Cardiac muscle cell (in vitro differentiated cells and primary cell): ENCODE measurements at regions not wholly inside any gene's neighbourhood (a gene's known extent, or its start where the extent isn't known, plus 50 kb on each side); places are given as distances from the start of the nearest gene placed in this dataset.

Experiments
- DNase-seq, 2 donors: peaks; one replicate each; pipeline versions ENCODE4 v3.0.0 to v3.0.0-alpha.2; 2010 to 2017; ENCODE audit warnings: low read depth in 1 of 2, low spot score in 1 of 2
- H3K27ac ChIP-seq: fragments of 200-600 bp; sonication (generic); 2 replicates; pipeline ENCODE4 v1.5.1; 2016
- H3K27me3 ChIP-seq: fragments of 200-600 bp; sonication (generic); 2 replicates; pipeline ENCODE4 v1.6.0; 2016; ENCODE audit warnings: control low read depth
- H3K36me3 ChIP-seq: fragments of 200-600 bp; sonication (generic); 2 replicates; pipeline ENCODE4 v1.5.1; 2016; ENCODE audit warnings: control low read depth
- H3K4me1 ChIP-seq: fragments of 200-600 bp; sonication (generic); 2 replicates; pipeline ENCODE4 v1.8.1; 2017; ENCODE audit warnings: low read depth, mild to moderate bottlenecking, mixed run types
- H3K4me3 ChIP-seq: fragments of 200-600 bp; sonication (generic); 2 replicates; pipeline ENCODE4 v1.5.1; 2016; ENCODE audit warnings: mild to moderate bottlenecking
- H3K9me3 ChIP-seq: fragments of 200-600 bp; sonication (generic); 2 replicates; pipeline ENCODE4 v1.5.1; 2017; ENCODE audit warnings: low read depth, mild to moderate bottlenecking, control low read depth
- CTCF ChIP-seq: IDR thresholded peaks from 2 replicates; pipeline ENCODE4 v1.5.1; 2012; ENCODE audit warnings: low read depth, mild to moderate bottlenecking, low read length

DNA sequence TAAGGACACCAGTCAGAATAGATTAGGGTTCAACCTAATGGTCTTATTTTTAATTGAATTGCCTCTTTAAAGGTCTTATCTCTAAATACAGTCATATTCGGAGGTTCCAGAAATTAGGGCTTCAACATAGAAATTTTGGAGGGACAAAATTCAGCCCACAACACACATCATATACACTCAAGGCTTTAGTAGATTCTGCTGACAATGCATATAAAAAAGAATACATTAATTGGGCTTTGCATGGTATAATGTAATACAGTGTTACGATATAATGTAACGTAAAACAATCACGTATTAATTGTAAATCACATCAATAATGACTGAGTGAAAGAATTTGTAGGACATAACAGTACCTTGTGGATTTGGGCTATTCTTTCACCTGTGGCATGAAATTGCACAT lies 787.8 kb downstream of the STIM2 start:
- H3K9me3 ChIP-seq, result no peaks in the 10 kb centered on the region
- H3K27ac ChIP-seq, result no peak overlapping the region

DNA sequence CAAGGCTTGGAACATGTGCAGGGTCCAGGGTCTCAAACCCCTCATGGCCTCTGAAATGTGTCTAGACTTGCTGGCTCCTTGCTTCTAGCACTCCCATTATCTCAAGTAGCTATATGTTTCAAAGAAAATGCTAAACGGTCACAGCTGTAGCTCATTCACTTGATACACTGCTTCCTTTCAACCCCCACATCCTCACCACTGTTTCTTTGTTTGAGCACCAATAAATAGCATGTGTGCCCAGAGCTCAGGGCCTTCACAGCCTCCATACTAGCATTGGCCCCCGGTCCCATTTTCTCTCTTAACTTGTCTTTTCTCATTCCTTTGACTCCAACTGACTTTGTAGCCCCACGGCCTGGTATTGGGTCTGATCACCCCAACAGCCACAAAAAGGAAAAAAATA lies 801.8 kb downstream of the STIM2 start:
- DNase-seq, result peak in 1 of 2 donors; percentile 24
- TF ChIP-seq CTCF, result no peak
- Histone ChIP-seq H3K4me1 (no peaks in the 10 kb centered on the region), H3K4me3 (no peak overlapping the region), H3K27ac (no peak overlapping the region), H3K36me3 (no peaks in the 10 kb centered on the region), H3K27me3 (no peaks in the 10 kb centered on the region), H3K9me3 (no peaks in the 10 kb centered on the region)

More for the DNA sequence above, 787.8 kb downstream of the STIM2 start:
- DNase-seq, result no peak
- Histone ChIP-seq H3K4me3 (no peak overlapping the region), H3K36me3 (no peaks in the 10 kb centered on the region), H3K27me3 (no peaks in the 10 kb centered on the region), H3K4me1 (no peaks in the 10 kb centered on the region)
- no peak for TF ChIP-seq CTCF

DNA sequence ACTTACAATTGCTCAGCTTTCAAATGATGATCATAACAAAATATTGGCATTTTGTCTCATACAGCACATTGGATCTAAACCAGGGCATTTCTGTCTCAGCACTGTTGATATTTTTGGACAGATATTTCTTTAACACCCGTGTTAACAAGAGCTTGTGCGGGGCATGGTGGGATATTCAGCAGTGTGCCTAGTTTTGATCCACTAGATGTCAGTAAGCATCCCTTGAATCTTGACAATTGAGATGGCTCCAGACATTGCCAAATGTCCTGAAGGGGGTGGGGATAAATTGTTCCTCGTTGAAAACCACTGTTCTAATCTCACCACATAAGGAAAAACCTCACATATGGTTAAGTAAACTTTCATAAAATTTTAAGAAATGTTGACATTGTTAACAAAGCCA lies 806.3 kb downstream of the STIM2 start:
- H3K4me3 ChIP-seq, result no peak overlapping the region
- H3K36me3 ChIP-seq, result no peaks in the 10 kb centered on the region
- no peaks in the 10 kb centered on the region for H3K9me3 ChIP-seq
- no peak for TF ChIP-seq CTCF
- H3K4me1 ChIP-seq, result peaks cover 14% of the 10 kb centered on the region
- no peak overlapping the region for H3K27ac ChIP-seq
- DNase-seq, result no peak
- no peaks in the 10 kb centered on the region for H3K27me3 ChIP-seq

- Histone ChIP-seq H3K27me3 (no peaks in the 10 kb centered on the region), H3K36me3 (no peaks in the 10 kb centered on the region), H3K4me3 (no peak overlapping the region), H3K27ac (no peak overlapping the region), H3K9me3 (no peaks in the 10 kb centered on the region), H3K4me1 (peaks cover 14% of the 10 kb centered on the region)
- no peak for TF ChIP-seq CTCF
- DNase-seq, result no peak
Measured at GRCh38 chr4:27668001-27668400, 807.4 kb downstream of the STIM2 start.

- Histone ChIP-seq H3K27ac (no peak overlapping the region), H3K4me3 (no peak overlapping the region), H3K4me1 (no peaks in the 10 kb centered on the region), H3K27me3 (peaks cover 2% of the 10 kb centered on the region), H3K36me3 (no peaks in the 10 kb centered on the region), H3K9me3 (no peaks in the 10 kb centered on the region)
- no peak for DNase-seq
- TF ChIP-seq CTCF, result no peak
Measured at GRCh38 chr4:27678027-27678426, 817.4 kb downstream of the STIM2 start.

DNA sequence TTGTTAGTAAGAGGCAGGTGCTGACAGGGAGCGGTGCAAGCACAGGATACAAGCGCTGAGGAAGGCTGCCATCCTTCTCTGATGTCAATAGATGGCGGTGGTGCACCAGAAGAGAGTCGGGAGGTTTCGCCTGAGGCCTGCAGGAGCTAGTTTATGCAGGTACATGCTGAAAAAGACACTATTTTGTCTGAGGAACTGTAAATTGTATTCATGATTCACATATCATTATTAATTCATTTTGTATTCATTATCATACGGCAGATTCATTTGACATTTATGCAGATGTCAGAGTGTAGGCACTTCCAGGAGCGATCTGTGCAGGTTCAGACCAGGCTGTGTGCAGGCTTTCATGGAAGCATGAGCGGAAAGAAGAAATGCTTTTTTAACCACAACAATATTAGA lies 824.0 kb downstream of the STIM2 start:
- no peak overlapping the region for H3K4me3 ChIP-seq
- no peaks in the 10 kb centered on the region for H3K9me3 ChIP-seq
- H3K4me1 ChIP-seq, result no peaks in the 10 kb centered on the region
- peaks cover 8% of the 10 kb centered on the region for H3K27me3 ChIP-seq
- no peak overlapping the region for H3K27ac ChIP-seq
- H3K36me3 ChIP-seq, result no peaks in the 10 kb centered on the region
- TF ChIP-seq CTCF, result peak; percentile 65
- DNase-seq, result peak; percentile 55 to 81
